Renal pelvis (tissue), 1 donor: ENCODE measurements at regions not wholly inside any gene's neighbourhood (a gene's known extent, or its start where the extent isn't known, plus 50 kb on each side); places are given as distances from the start of the nearest gene placed in this dataset.
"Not testable (repeated sequence)": the region's sequence is repeated elsewhere in the genome, so short reads cannot be mapped to it uniquely, and the experiment has no call there.

Experiments used
- DNase-seq: peaks from one replicate; pipeline ENCODE4 v3.0.0-alpha.2; 2013

DNA sequence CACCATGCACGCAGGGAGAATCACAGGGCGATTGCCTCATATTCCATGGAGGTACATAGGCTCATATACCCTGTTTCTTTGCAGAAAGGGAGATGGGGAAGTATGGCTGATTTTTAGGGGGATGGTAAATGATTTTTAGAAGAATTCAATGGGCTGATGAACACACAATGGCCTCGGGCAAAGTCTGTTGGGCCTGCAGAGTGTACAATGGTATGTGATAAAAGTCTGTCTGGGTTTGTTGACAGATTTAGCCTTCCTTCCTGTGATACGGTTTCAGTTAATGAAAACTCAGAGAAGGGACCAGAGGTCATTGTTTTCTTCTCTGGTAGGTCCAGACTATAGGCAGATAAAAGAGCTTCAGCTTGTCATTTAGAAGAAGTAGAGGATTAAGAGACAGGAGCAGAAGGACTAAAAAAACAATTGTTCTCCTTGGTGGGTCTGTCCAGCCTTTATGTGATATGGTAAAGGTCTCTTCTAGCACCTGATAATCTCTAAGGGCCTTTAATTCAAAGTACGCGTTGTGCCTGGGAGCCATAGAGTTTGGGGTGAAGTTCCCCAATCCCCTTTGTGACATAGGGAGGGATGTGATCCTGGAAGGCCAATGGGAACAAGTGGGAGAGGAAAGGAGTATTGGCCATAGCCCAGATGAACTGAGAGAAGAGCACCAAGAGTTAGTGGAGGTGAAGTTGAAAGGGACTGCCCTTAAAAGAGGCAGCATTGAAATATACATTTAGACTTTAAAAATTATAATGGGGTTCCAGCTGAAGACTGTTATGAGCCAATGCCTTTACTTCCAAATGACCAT is 107.5 kb upstream of the SERPINE2 start:
- DNase-seq: no peak

DNA sequence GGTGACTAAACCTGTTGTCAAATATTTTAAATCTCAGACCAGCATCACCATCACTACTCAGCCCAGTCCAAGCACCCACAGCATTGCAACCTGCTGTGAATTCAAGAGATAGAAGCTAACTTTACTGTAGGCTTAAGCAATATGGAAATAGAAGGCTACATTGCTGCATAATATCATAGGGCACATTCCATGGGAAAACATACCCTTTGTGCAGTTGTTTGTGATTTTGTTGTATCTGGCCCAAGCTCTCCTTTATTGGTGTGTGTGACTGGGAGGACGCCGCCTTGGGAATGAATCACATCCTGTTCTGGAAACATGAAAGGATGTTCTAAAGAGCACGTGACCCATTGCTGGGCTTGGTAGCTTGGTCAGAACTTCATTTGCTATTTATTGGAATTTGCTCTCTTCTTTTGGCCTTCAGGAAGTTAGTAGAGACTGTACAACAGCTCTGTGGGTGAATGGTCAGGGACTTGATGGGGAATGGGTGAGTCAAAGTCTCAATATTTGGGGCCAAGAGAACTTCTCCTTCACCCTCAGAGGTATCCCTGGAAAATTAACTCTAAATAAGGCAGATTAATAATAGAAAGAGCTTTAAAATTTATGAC is 106.8 kb upstream of the SERPINE2 start:
- no peak for DNase-seq

DNA sequence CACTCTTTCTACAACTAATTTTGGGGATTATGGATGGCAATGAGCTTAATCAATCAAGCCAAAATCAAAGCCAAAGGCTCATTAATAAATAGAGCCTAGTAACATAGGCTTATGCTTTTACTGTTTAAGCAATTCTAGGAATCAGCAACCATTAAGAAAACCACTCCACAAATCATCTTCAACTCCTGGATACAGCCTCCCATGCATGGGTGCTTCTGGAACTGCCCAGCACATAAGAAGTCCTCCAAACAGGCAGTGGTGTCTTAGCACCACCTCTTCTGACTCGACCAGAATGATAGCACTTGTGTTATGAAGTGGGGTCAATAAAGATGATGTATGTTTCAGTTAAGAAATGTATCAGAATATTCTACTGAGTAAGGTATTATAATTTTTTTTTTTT is 104.4 kb upstream of the SERPINE2 start:
- DNase-seq: no peak

DNA sequence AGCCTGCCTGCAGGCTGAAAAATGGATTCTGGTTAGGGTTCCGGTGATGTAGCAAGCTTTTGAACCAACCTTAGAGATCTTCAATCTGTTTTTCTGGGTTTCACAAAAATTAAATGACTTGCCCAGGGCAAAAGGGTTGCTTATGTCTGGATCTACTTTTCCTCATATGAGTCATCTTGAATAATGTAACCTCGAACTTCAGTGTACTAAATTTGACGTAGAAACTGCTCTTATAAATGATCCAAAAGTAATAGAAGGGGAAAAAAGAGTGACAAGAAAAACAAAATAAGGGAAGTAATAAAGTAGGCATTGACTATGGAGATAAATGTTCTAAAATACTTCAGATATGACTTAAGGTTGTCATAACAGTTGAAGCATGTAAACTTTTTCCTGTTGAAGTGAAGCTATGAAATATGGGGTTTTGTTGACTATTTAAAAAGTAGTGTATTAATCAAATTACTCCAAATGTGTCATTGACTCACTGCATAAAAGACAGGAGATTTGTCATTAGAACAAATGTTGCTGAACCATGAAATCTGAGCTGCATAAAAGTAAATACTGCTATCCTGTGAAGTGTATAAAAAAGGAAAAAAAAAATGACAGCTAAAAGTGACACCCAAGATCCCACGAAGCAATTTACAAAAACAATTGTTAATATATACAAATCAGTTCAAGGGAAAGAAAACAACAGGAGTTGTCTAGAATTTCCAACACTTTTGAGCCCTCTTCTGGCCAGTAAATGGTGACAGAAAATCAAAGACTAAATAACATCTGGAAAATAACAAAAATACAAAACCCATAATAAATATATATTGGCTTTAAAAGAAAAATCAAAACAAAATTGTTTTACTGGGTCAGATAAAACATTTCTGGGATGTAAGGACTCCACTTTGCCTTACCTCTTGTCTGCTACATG is 103.6 kb upstream of the SERPINE2 start:
- DNase-seq: no peak

DNA sequence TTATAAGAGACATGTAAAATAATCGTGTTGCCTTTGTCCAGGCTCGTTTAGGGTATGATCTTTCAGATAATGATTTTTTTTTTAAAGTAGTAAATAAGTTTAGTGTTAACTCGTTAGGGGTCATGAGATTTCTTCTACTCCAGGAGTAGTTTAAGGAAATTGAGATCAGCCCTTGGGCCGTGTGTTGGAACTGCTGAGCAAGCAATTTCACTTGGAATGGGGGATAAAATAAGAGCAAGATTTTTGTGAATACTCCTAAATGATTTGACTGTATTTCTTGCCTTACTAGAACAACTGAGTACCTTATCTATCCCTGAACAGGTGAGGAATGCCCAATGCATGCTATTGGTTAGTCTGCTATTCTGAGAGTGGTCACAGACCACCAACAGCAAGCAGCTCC is 102.2 kb upstream of the SERPINE2 start:
- DNase-seq: no peak

DNA sequence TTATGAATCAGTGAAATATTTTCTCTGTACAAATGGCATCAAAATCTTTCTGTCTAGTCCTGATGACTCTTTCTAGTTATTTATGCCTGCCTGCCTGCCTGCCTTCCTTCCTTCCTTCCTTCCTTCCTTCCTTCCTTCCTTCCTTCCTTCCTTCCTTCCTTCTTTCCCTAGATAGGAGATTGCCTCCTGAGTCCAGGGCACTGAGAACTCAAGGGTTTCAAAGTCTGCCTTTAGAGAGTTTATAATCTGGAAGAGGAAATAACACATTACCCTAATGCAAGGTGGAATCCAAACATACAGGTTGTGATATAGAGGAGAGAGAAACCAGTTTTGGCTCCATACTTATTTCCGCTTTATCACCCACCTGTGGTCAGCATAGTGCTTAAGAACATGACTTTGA is 98.1 kb upstream of the SERPINE2 start:
- DNase-seq: no peak

DNA sequence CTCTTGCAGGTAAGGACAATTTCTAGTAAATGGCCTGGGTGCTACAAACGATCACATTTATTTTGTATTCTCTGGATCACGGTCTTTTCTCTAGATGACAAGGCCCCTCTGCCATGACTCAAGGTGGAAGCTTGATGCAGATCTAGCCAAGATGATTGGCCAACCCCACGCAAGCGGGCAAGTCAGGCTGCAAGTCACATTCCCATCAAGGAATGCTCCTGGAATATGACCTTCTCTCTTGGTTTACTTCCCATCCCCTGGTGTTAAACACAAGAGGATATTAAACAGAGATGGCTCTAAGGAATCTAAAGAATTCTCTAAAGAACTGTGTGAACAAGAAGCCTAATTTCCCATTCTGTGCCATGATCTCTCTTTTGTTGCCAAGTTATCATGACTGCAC is 97.3 kb upstream of the SERPINE2 start:
- DNase-seq: no peak

- DNase-seq: no peak
These were observed 96.8 kb upstream of the SERPINE2 start for GRCh38 chr2:224135881-224136280.

DNA sequence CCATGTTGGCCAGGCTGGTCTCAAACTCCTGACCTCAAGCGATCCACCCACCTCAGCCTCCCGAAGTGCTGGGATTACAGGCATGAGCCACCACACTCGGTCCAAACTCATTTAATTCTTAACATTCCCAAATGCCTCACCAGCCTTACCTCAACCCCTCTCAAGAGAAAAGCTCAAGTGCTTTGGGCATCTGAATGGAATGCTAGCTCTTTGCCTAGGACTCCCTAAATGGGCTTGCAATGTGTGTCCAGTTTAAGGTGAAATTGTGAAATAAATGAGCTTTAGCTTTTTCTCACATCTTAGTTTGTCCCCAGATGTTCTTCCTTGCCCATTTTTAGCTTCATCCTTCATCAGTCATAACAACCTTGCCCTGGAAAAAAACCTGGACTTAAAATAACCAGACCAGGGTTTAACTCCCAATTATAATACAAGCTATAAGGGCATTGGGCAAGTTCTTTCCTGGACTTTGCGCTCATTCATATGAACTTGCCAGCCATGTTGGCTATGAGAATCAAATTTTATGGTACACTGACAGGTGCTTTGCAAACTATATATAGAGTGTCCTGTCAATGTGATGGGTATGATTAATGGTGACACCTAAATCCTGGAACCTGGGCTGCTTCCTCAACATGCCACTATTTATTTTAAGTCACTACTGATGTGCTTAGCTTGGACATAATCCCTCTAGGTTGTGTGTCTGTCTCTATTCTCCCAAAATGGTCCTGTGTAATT is 95.1 kb upstream of the SERPINE2 start:
- DNase-seq: no peak

DNA sequence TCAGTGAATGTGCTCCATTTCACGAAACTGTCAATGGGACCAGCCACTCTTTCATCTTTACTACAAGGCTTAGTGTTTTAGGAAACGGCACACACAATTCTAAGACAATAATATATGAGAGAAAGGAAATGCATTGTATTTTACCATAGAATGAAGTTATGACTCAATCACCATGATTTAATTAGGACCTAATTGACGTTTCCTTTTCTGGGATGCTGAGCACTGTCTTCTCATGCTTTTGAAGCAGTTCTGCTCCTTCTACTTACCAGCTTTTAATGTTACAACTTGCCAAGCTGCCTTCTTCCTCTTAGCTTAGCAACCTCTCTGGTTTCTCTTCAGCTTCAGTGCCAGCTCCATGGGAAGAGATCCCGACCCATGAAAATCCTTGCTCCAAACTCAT is 94.3 kb upstream of the SERPINE2 start:
- DNase-seq: no peak

- peak; percentile 26 for DNase-seq
These were observed 88.9 kb upstream of the SERPINE2 start for GRCh38 chr2:224127871-224128501.

GRCh38 chr2:224126440-224126839 is 87.4 kb upstream of the SERPINE2 start:
- DNase-seq: no peak

DNA sequence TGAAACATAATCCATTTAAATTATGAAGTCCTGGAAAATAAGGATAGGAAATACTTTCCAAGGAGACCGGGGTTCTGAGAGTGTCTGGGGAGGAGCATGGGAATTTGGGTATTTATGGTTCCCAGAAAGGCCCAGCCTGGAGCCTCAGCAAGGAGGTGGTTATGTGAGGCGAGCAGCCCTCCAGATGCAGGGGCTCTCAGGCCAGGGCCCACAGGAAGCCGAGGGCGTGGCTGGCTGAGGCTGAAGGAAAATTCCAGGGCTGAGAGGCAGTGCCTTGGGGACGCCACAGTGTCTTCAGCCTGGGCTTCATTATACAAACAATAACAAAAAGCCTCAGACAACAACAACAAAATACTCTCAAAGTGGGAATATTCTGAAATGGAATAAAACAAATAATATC is 86.9 kb upstream of the SERPINE2 start:
- no peak for DNase-seq

GRCh38 chr2:224122542-224122941 is 83.5 kb upstream of the SERPINE2 start:
- DNase-seq: no peak

DNA sequence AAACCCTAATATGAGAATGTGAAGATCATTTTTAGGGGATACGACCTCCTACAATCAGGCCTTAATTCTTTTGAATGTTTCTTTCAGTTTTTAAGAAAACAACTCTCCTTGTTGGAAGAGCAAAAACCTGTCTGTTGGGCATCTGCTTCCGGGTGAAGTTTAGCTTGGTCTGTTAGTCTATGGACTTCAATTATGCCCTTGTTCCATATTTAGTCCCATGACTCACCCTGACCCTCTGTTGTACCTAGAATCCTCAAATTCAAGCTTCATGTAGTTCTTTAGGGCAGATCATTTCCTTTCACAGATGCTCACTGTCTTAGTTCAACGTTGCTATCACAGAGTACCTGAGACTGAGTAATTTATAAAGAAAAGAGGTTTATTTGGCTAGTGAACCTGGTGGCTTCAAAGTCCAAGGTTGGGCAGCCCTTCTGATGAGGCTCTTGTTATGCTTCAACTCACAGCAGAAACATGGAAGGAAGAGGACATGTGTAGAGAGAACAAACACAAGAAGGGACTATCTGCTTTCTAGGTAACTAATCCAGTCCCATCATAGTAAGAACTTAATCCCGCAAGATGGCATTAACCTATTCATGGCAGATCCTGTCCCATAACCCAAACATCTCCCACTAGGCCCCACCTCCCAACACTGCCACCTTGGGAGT is 82.5 kb upstream of the SERPINE2 start:
- DNase-seq: no peak

DNA sequence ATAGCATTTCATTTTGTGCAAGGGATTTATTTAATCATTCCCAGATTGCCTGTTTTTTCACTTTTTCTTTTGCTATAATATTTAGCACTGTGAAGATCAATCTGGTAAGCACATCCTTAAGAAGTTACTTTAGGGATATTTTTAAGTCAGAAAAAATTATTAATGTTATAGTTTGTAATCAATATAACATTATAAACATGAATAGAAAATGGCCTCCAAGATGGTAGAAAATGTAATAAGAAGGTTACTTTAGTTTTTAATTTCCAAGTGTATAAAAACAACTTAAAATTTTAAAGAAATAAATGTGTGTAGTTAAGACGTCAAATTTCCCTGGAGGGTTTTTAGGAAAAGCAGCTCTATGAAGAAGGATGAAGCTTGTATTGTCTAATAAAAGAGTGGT is 81.9 kb upstream of the SERPINE2 start:
- DNase-seq: no peak

- not testable (repeated sequence) for DNase-seq
These were observed 80.8 kb upstream of the SERPINE2 start for GRCh38 chr2:224119846-224120245.

- DNase-seq: no peak
These were observed 75.3 kb upstream of the SERPINE2 start for GRCh38 chr2:224114428-224114827.

GRCh38 chr2:224113930-224114329 is 74.8 kb upstream of the SERPINE2 start:
- DNase-seq: not testable (repeated sequence)

- no peak for DNase-seq
These were observed 72.5 kb upstream of the SERPINE2 start for GRCh38 chr2:224111576-224111975.

- no peak for DNase-seq
These were observed 71.7 kb upstream of the SERPINE2 start for GRCh38 chr2:224110811-224111210.
